ENCODE measurements at regions not wholly inside any gene's neighbourhood (a gene's known extent, or its start where the extent isn't known, plus 50 kb on each side); places are given as distances from the start of the nearest gene placed in this dataset.

- TF ChIP-seq CTCF (conservative IDR thresholded peaks at IDR 0.05; ENCODE audit: low read length) (no peak), EZH2phosphoT487 (IDR thresholded peaks at IDR 0.05; ENCODE audit: borderline replicate concordance) (no peak)
These were observed 223.4 kb upstream of the GADL1 start for GRCh38 chr3:31117854-31118253.

Measured in Loucy (cell line).